ENCODE measurements at regions not wholly inside any gene's neighbourhood (a gene's known extent, or its start where the extent isn't known, plus 50 kb on each side); places are given as distances from the start of the nearest gene placed in this dataset.
A peak's percentile ranks its signal among the peaks of the same experiment; 100 is the strongest.

- no peak for DNase-seq
These were observed 183.4 kb upstream of the SNX7 start for GRCh38 chr1:98478121-98478520.

GRCh38 chr1:98472878-98473277 lies 188.6 kb upstream of the SNX7 start:
- no peak for DNase-seq

GRCh38 chr1:98471633-98472032 lies 189.9 kb upstream of the SNX7 start:
- no peak for DNase-seq

- DNase-seq: peak; percentile 52
These were observed 193.3 kb upstream of the SNX7 start for GRCh38 chr1:98468111-98468717.

GRCh38 chr1:98467586-98467985 lies 193.9 kb upstream of the SNX7 start:
- DNase-seq: no peak

GRCh38 chr1:98467122-98467521 lies 194.4 kb upstream of the SNX7 start:
- DNase-seq: no peak

- no peak for DNase-seq
These were observed 199.6 kb upstream of the SNX7 start for GRCh38 chr1:98461873-98462385.

- no peak for DNase-seq
These were observed 201.4 kb upstream of the SNX7 start for GRCh38 chr1:98460136-98460535.

GRCh38 chr1:98459486-98459870 lies 202.0 kb upstream of the SNX7 start:
- DNase-seq: no peak

- DNase-seq: no peak
These were observed 202.7 kb upstream of the SNX7 start for GRCh38 chr1:98458511-98459485.

GRCh38 chr1:98457248-98457647 lies 204.3 kb upstream of the SNX7 start:
- DNase-seq: no peak

- no peak for DNase-seq
These were observed 206.9 kb upstream of the SNX7 start for GRCh38 chr1:98454666-98455065.

- no peak for DNase-seq
These were observed 208.5 kb upstream of the SNX7 start for GRCh38 chr1:98453066-98453465.

GRCh38 chr1:98452162-98452561 lies 209.4 kb upstream of the SNX7 start:
- DNase-seq: no peak

- no peak for DNase-seq
These were observed 220.2 kb upstream of the SNX7 start for GRCh38 chr1:98441281-98441680.

GRCh38 chr1:98439471-98439870 lies 222.1 kb upstream of the SNX7 start:
- no peak for DNase-seq

GRCh38 chr1:98437540-98437939 lies 224.0 kb upstream of the SNX7 start:
- no peak for DNase-seq

- no peak for DNase-seq
These were observed 224.5 kb upstream of the SNX7 start for GRCh38 chr1:98437011-98437410.

GRCh38 chr1:98429965-98430443 lies 231.5 kb upstream of the SNX7 start:
- DNase-seq: no peak

GRCh38 chr1:98428864-98429263 lies 232.7 kb upstream of the SNX7 start:
- DNase-seq: no peak

- DNase-seq: no peak
These were observed 233.9 kb upstream of the SNX7 start for GRCh38 chr1:98427664-98428063.

GRCh38 chr1:98426092-98426491 lies 235.4 kb upstream of the SNX7 start:
- DNase-seq: no peak

- no peak for DNase-seq
These were observed 238.7 kb upstream of the SNX7 start for GRCh38 chr1:98422816-98423215.

- no peak for DNase-seq
These were observed 240.5 kb upstream of the SNX7 start for GRCh38 chr1:98421085-98421435.
